ENCODE measurements at regions not wholly inside any gene's neighbourhood (a gene's known extent, or its start where the extent isn't known, plus 50 kb on each side); places are given as distances from the start of the nearest gene placed in this dataset.
"Not testable (repeated sequence)": the region's sequence is repeated elsewhere in the genome, so short reads cannot be mapped to it uniquely, and the experiment has no call there.

- DNase-seq = no peak
Measured at GRCh38 chr13:105907319-105908019, 628.0 kb downstream of the EFNB2 start.

GRCh38 chr13:105906746-105907145 is 628.7 kb downstream of the EFNB2 start:
- no peak for DNase-seq

GRCh38 chr13:105904034-105904742 is 631.3 kb downstream of the EFNB2 start:
- no peak for DNase-seq

GRCh38 chr13:105902396-105902795 is 633.1 kb downstream of the EFNB2 start:
- no peak for DNase-seq

GRCh38 chr13:105897575-105897974 is 637.9 kb downstream of the EFNB2 start:
- DNase-seq = no peak

- no peak for DNase-seq
Measured at GRCh38 chr13:105894697-105895096, 640.8 kb downstream of the EFNB2 start.

GRCh38 chr13:105890509-105890908 is 645.0 kb downstream of the EFNB2 start:
- no peak for DNase-seq

GRCh38 chr13:105878119-105878700 is 657.3 kb downstream of the EFNB2 start:
- no peak for DNase-seq

- DNase-seq = no peak
Measured at GRCh38 chr13:105874814-105875213, 660.6 kb downstream of the EFNB2 start.

- DNase-seq = no peak
Measured at GRCh38 chr13:105871768-105872167, 663.7 kb downstream of the EFNB2 start.

- DNase-seq = no peak
Measured at GRCh38 chr13:105871326-105871725, 664.1 kb downstream of the EFNB2 start.

- DNase-seq = no peak
Measured at GRCh38 chr13:105863300-105863920, 672.1 kb downstream of the EFNB2 start.

- DNase-seq = no peak
Measured at GRCh38 chr13:105848494-105848893, 687.0 kb downstream of the EFNB2 start.

- peak; percentile 31 for DNase-seq
Measured at GRCh38 chr13:105847527-105848291, 687.8 kb downstream of the EFNB2 start.

- DNase-seq = no peak
Measured at GRCh38 chr13:105846923-105847322, 688.5 kb downstream of the EFNB2 start.

GRCh38 chr13:105841286-105841685 is 694.2 kb downstream of the EFNB2 start:
- DNase-seq = no peak

GRCh38 chr13:105838231-105838630 is 697.2 kb downstream of the EFNB2 start:
- no peak for DNase-seq

GRCh38 chr13:105837295-105837694 is 698.2 kb downstream of the EFNB2 start:
- DNase-seq = not testable (repeated sequence)

- DNase-seq = no peak
Measured at GRCh38 chr13:105830821-105831220, 704.6 kb downstream of the EFNB2 start.

- DNase-seq = no peak
Measured at GRCh38 chr13:105827111-105827809, 708.2 kb downstream of the EFNB2 start.

GRCh38 chr13:105825071-105825470 is 710.4 kb downstream of the EFNB2 start:
- no peak for DNase-seq

- no peak for DNase-seq
Measured at GRCh38 chr13:105821337-105821736, 714.1 kb downstream of the EFNB2 start.
